ENCODE measurements at regions not wholly inside any gene's neighbourhood (a gene's known extent, or its start where the extent isn't known, plus 50 kb on each side); places are given as distances from the start of the nearest gene placed in this dataset.

GRCh38 chr13:85651440-85651839, 147.8 kb downstream of the SLITRK6 start (continued):
- TF ChIP-seq, protein P1, sequence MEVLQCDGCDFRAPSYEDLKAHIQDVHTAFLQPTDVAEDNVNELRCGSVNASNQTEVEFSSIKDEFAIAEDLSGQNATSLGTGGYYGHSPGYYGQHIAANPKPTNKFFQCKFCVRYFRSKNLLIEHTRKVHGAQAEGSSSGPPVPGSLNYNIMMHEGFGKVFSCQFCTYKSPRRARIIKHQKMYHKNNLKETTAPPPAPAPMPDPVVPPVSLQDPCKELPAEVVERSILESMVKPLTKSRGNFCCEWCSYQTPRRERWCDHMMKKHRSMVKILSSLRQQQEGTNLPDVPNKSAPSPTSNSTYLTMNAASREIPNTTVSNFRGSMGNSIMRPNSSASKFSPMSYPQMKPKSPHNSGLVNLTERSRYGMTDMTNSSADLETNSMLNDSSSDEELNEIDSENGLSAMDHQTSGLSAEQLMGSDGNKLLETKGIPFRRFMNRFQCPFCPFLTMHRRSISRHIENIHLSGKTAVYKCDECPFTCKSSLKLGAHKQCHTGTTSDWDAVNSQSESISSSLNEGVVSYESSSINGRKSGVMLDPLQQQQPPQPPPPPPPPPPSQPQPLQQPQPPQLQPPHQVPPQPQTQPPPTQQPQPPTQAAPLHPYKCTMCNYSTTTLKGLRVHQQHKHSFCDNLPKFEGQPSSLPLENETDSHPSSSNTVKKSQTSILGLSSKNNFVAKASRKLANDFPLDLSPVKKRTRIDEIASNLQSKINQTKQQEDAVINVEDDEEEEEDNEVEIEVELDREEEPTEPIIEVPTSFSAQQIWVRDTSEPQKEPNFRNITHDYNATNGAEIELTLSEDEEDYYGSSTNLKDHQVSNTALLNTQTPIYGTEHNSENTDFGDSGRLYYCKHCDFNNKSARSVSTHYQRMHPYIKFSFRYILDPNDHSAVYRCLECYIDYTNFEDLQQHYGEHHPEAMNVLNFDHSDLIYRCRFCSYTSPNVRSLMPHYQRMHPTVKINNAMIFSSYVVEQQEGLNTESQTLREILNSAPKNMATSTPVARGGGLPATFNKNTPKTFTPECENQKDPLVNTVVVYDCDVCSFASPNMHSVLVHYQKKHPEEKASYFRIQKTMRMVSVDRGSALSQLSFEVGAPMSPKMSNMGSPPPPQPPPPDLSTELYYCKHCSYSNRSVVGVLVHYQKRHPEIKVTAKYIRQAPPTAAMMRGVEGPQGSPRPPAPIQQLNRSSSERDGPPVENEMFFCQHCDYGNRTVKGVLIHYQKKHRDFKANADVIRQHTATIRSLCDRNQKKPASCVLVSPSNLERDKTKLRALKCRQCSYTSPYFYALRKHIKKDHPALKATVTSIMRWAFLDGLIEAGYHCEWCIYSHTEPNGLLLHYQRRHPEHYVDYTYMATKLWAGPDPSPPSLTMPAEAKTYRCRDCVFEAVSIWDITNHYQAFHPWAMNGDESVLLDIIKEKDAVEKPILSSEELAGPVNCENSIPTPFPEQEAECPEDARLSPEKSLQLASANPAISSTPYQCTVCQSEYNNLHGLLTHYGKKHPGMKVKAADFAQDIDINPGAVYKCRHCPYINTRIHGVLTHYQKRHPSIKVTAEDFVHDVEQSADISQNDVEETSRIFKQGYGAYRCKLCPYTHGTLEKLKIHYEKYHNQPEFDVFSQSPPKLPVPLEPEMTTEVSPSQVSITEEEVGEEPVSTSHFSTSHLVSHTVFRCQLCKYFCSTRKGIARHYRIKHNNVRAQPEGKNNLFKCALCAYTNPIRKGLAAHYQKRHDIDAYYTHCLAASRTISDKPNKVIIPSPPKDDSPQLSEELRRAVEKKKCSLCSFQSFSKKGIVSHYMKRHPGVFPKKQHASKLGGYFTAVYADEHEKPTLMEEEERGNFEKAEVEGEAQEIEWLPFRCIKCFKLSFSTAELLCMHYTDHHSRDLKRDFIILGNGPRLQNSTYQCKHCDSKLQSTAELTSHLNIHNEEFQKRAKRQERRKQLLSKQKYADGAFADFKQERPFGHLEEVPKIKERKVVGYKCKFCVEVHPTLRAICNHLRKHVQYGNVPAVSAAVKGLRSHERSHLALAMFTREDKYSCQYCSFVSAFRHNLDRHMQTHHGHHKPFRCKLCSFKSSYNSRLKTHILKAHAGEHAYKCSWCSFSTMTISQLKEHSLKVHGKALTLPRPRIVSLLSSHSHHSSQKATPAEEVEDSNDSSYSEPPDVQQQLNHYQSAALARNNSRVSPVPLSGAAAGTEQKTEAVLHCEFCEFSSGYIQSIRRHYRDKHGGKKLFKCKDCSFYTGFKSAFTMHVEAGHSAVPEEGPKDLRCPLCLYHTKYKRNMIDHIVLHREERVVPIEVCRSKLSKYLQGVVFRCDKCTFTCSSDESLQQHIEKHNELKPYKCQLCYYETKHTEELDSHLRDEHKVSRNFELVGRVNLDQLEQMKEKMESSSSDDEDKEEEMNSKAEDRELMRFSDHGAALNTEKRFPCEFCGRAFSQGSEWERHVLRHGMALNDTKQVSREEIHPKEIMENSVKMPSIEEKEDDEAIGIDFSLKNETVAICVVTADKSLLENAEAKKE (CRISPR knock-in tag; IDR thresholded peaks at IDR 0.05), result no peak
- TF ChIP-seq CTCF (conservative IDR thresholded peaks at IDR 0.05; ENCODE audit: low read depth in 2 of 2), result no peak
- TF ChIP-seq ETS1 (IDR thresholded peaks at IDR 0.05), result no peak
- TF ChIP-seq EZH2 (IDR thresholded peaks at IDR 0.05; ENCODE audit: low read depth, unreplicated experiment), result no peak
- TF ChIP-seq NANOG (IDR thresholded peaks at IDR 0.05; ENCODE audit: borderline replicate concordance), result no peak
- TF ChIP-seq STAT1 (IDR thresholded peaks at IDR 0.05; ENCODE audit: unreplicated experiment), result no peak
- no peak for TF ChIP-seq CREB1 (CRISPR knock-in tag; IDR thresholded peaks at IDR 0.05; ENCODE audit: low read depth)
